Activated naive CD4-positive, alpha-beta T cell treated with anti-CD3 and anti-CD28 coated beads for 36 hours (primary cell): ENCODE measurements at regions not wholly inside any gene's neighbourhood (a gene's known extent, or its start where the extent isn't known, plus 50 kb on each side); places are given as distances from the start of the nearest gene placed in this dataset.

ENCODE experiments used
- CTCF ChIA-PET: fragments of 350-600 bp; sonication (Branson Sonifier 250); formaldehyde crosslinking; loops from one replicate; lab custom pipeline; 2021; ENCODE audit warnings: antibody characterized with exemption; lab: Charles Lee
- DNase-seq: peaks from one replicate; pipeline ENCODE4 v3.0.0-alpha.2; 2020
- H3K27ac Mint-ChIP-seq: one replicate; pipeline ENCODE4 v1.8.0; 2021; ENCODE audit warnings: mild to moderate bottlenecking, mixed read lengths
- H3K27me3 Mint-ChIP-seq: one replicate; pipeline ENCODE4 v1.8.0; 2021; ENCODE audit warnings: low read depth, mixed read lengths
- H3K36me3 Mint-ChIP-seq: one replicate; pipeline ENCODE4 v1.8.0; 2021; ENCODE audit warnings: low read depth, mixed read lengths
- H3K4me1 Mint-ChIP-seq: one replicate; pipeline ENCODE4 v1.8.0; 2021; ENCODE audit warnings: low read depth, mixed read lengths
- H3K4me3 Mint-ChIP-seq: one replicate; pipeline ENCODE4 v1.8.0; 2021; ENCODE audit warnings: mild to moderate bottlenecking, moderate library complexity, mixed read lengths
- H3K9me3 Mint-ChIP-seq: one replicate; pipeline ENCODE4 v1.8.0; 2021; ENCODE audit warnings: mixed read lengths
- intact Hi-C: fragments of 100-400 bp; cut with micrococcal nuclease; formaldehyde crosslinking; loops from one replicate; pipeline ENCODE4 v1.15.1; 2023

- CTCF ChIA-PET: interaction anchor here (0.5 kb wide), 1 partner anchor 9 kb away, joined by 3 read pairs; no protein-coding TSS in a partner anchor
Observed at GRCh38 chr11:70018816-70019215, 59.3 kb upstream of the ANO1 start.

DNA sequence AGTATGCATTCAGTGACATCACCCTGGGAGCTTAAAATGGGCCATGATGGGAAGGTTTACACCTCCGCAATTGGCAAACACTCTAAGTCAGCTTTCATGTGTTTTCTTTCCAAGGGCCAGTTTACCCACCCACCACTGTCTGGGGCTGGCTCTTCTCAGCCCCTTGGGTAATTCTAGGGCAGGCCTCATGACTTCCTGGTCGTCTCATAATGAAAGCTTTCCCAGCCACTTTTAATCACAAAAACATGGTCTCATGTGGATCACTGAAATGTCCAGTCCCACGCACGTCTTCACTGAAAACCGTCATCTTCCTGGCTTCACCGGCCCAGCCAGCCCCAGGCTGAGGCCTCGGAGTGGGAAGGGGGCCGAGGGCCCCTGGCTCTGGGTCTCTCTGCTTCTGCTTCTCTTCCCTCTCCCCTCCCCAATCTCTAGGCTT, 58.5 kb upstream of the ANO1 start:
- H3K4me1 Mint-ChIP-seq: no peaks in the 10 kb centered on the region
- no peak overlapping the region for H3K4me3 Mint-ChIP-seq
- no peaks in the 10 kb centered on the region for H3K36me3 Mint-ChIP-seq
- DNase-seq: no peak
- H3K27ac Mint-ChIP-seq: no peak overlapping the region
- CTCF ChIA-PET: no interaction called here
- no peaks in the 10 kb centered on the region for H3K9me3 Mint-ChIP-seq
- peaks cover 3% of the 10 kb centered on the region for H3K27me3 Mint-ChIP-seq
- intact Hi-C loops: no loop called here

More at GRCh38 chr11:70018816-70019215, 59.3 kb upstream of the ANO1 start:
- H3K36me3 Mint-ChIP-seq: no peaks in the 10 kb centered on the region
- H3K4me3 Mint-ChIP-seq: no peak overlapping the region
- DNase-seq: no peak
- no peaks in the 10 kb centered on the region for H3K9me3 Mint-ChIP-seq
- peaks cover 3% of the 10 kb centered on the region for H3K27me3 Mint-ChIP-seq
- no peaks in the 10 kb centered on the region for H3K4me1 Mint-ChIP-seq
- intact Hi-C loops: no loop called here
- H3K27ac Mint-ChIP-seq: no peak overlapping the region

DNA sequence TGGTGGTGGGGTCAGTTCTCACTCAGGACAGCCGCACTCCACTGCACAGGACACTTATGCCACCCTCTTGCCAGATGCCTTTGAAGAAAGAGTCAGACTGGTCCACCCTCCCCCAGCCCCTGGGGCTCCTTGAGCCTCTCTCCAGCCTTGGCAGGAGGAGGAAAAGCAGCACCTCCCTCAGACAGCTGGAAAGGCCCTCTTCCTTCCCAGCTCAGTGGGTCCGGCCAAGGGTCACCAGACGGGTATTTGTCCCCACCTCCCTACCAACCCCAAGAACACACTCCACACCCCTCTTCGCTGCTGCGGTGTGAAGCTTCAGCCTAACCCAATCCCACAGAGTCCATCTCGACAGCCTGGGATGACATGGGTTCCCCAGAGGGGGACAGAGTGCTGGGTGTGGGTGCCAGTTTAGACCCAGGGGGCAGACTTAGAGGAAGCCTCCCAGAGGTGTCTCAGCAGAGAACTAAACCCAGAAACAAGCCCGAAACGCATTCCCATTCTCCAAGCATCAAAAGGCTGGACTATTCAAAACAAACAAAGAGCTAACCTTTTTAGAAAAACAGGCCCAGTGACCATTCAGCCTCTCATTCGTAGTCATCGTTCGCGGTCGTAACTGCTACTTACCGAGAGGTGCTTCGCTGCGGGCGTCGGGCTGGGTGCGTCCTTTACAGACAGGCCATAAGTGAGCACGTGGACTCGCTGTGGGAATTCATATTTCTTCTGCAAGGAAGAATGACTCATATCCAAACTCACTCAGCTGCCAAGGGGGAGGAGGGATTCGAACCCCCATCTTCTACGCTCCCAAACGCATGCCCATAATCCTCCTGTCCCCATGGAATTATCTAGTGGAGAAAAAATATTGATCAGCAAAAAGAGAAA, 57.5 kb upstream of the ANO1 start:
- Mint-ChIP-seq H3K27ac (no peak overlapping the region), H3K4me3 (no peak overlapping the region), H3K36me3 (no peaks in the 10 kb centered on the region), H3K4me1 (no peaks in the 10 kb centered on the region), H3K9me3 (no peaks in the 10 kb centered on the region), H3K27me3 (peaks cover 3% of the 10 kb centered on the region)
- intact Hi-C loops: no loop called here
- no peak for DNase-seq
- CTCF ChIA-PET: no interaction called here

GRCh38 chr11:70021586-70021985, 56.5 kb upstream of the ANO1 start:
- no peaks in the 10 kb centered on the region for H3K4me1 Mint-ChIP-seq

GRCh38 chr11:70024036-70024772, 53.9 kb upstream of the ANO1 start:
- intact Hi-C loops: no loop called here
- DNase-seq: no peak
- Mint-ChIP-seq H3K9me3 (no peaks in the 10 kb centered on the region), H3K36me3 (no peaks in the 10 kb centered on the region), H3K4me3 (no peak overlapping the region), H3K4me1 (no peaks in the 10 kb centered on the region), H3K27ac (no peak overlapping the region), H3K27me3 (no peaks in the 10 kb centered on the region)
- CTCF ChIA-PET: no interaction called here

More at GRCh38 chr11:70021586-70021985, 56.5 kb upstream of the ANO1 start:
- Mint-ChIP-seq H3K36me3 (no peaks in the 10 kb centered on the region), H3K27ac (no peak overlapping the region), H3K4me3 (no peak overlapping the region), H3K27me3 (peaks cover 3% of the 10 kb centered on the region), H3K9me3 (no peaks in the 10 kb centered on the region)
- DNase-seq: no peak
- intact Hi-C loops: no loop called here
- CTCF ChIA-PET: interaction anchor here (0.6 kb wide), 1 partner anchor 69 kb away, joined by 3 read pairs; no protein-coding TSS in a partner anchor

GRCh38 chr11:70024773-70025045, 53.4 kb upstream of the ANO1 start:
- Mint-ChIP-seq H3K4me3 (no peak overlapping the region), H3K36me3 (no peaks in the 10 kb centered on the region), H3K27ac (no peak overlapping the region), H3K27me3 (no peaks in the 10 kb centered on the region), H3K4me1 (no peaks in the 10 kb centered on the region), H3K9me3 (no peaks in the 10 kb centered on the region)
- no peak for DNase-seq
- CTCF ChIA-PET: no interaction called here
- intact Hi-C loops: no loop called here

GRCh38 chr11:70025308-70025707, 52.8 kb upstream of the ANO1 start:
- Mint-ChIP-seq H3K9me3 (no peaks in the 10 kb centered on the region), H3K4me3 (no peak overlapping the region), H3K27ac (no peak overlapping the region), H3K4me1 (no peaks in the 10 kb centered on the region), H3K36me3 (no peaks in the 10 kb centered on the region), H3K27me3 (no peaks in the 10 kb centered on the region)
- DNase-seq: no peak
- intact Hi-C loops: no loop called here
- CTCF ChIA-PET: no interaction called here

DNA sequence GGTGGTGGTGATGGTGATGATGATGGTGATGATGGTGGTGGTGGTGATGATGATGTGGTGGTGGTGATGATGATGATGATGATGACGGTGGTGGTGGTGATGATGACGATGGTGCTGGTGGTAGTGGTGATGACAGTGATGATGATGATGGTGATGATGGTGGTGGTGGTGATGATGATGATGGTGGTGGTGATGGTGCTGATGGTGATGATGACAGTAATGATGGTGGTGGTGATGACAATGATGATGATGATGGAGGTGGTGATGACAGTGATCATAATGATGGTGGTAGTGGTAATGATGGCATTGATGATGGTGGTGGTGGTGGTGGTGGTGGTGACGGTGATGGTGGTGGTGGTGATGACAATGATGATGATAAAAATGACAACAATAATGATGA, 52.1 kb upstream of the ANO1 start:
- no peak for DNase-seq
- no peaks in the 10 kb centered on the region for H3K27me3 Mint-ChIP-seq
- no peaks in the 10 kb centered on the region for H3K9me3 Mint-ChIP-seq
- intact Hi-C loops: no loop called here
- no peaks in the 10 kb centered on the region for H3K4me1 Mint-ChIP-seq
- no peaks in the 10 kb centered on the region for H3K36me3 Mint-ChIP-seq
- CTCF ChIA-PET: interaction anchor here (0.6 kb wide), 1 partner anchor 1142 kb away, joined by 5 read pairs; no protein-coding TSS in a partner anchor
- H3K4me3 Mint-ChIP-seq: no peak overlapping the region
- H3K27ac Mint-ChIP-seq: no peak overlapping the region

- Mint-ChIP-seq H3K9me3 (no peaks in the 10 kb centered on the region), H3K27ac (no peak overlapping the region), H3K4me1 (no peaks in the 10 kb centered on the region), H3K36me3 (no peaks in the 10 kb centered on the region), H3K27me3 (no peaks in the 10 kb centered on the region), H3K4me3 (no peak overlapping the region)
- CTCF ChIA-PET: interaction anchor here (0.6 kb wide), 1 partner anchor 1143 kb away, joined by 5 read pairs; no protein-coding TSS in a partner anchor
- intact Hi-C loops: no loop called here
- DNase-seq: no peak
Observed at GRCh38 chr11:70026726-70027125, 51.4 kb upstream of the ANO1 start.

GRCh38 chr11:70027451-70027850, 50.7 kb upstream of the ANO1 start:
- intact Hi-C loops: no loop called here
- H3K4me1 Mint-ChIP-seq: no peaks in the 10 kb centered on the region
- no peaks in the 10 kb centered on the region for H3K9me3 Mint-ChIP-seq
- DNase-seq: no peak
- H3K27ac Mint-ChIP-seq: no peak overlapping the region
- peaks cover 2% of the 10 kb centered on the region for H3K27me3 Mint-ChIP-seq
- CTCF ChIA-PET: no interaction called here
- no peak overlapping the region for H3K4me3 Mint-ChIP-seq
- no peaks in the 10 kb centered on the region for H3K36me3 Mint-ChIP-seq

DNA sequence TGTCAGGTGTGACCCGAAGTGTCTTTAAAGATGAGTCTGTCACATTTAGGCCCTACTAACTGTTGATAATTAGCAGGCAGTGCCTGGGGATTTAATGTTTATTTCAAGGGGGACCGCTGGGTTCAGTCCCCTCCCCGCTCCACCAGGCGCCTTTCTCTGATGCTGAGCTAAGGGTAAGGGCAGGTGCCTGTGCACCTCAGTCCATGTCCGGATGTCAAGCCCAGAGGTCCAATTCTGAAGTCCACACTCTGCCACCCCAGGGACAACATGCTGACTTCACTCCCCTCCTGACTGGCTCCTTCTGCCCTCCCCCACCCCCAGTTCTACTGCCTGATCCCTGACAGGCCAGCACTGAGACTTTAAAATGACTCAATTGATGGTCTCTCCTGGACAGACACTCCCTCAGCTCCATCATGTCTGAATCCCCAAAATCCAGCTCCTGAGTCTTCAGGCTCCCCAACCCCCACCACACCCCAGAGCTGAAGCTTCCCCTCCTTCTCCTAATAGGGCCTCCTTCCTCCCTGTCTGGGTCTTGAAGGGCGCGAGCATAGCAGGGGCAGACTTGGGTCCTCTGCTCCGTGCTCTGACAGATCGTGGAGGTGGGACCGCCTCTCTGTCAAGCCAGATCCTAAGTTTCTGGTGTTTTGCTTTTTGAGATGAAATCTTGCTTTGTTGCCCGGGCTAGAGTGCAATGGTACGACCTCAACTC, 49.8 kb upstream of the ANO1 start:
- H3K9me3 Mint-ChIP-seq: no peaks in the 10 kb centered on the region
- no peak overlapping the region for H3K27ac Mint-ChIP-seq
- no peaks in the 10 kb centered on the region for H3K36me3 Mint-ChIP-seq
- peaks cover 5% of the 10 kb centered on the region for H3K27me3 Mint-ChIP-seq
- no peak overlapping the region for H3K4me3 Mint-ChIP-seq
- DNase-seq: no peak
- CTCF ChIA-PET: interaction anchor here (0.7 kb wide), 1 partner anchor 10 kb away, joined by 3 read pairs; no protein-coding TSS in a partner anchor
- intact Hi-C loops: no loop called here
- no peaks in the 10 kb centered on the region for H3K4me1 Mint-ChIP-seq
